HCT116 (cell line): ENCODE measurements at regions not wholly inside any gene's neighbourhood (a gene's known extent, or its start where the extent isn't known, plus 50 kb on each side); places are given as distances from the start of the nearest gene placed in this dataset.

Experiments
- ATAC-seq: fragments of 200-7000 bp; cut with Tn5 transposase; 2 replicates; pipeline ENCODE4 v1.9.1; 2020; ENCODE audit warnings: mild to moderate bottlenecking, moderate library complexity
- BruUV-seq: library from RNA; stranded (reverse); fragments of 400-500 nt; replicated peaks from 2 replicates; lab custom pipeline; 2021; lab: Mats Ljungman, UMichigan
- CTCF ChIA-PET: fragments of 300-600 bp; sonication (Branson Sonifier 250); formaldehyde crosslinking; loops from one replicate; lab custom pipeline; 2021; ENCODE audit warnings: antibody characterized with exemption; lab: Charles Lee
- POLR2A ChIA-PET: fragments of 300-600, 350-600 bp; sonication (Branson Sonifier 250); formaldehyde crosslinking; loops from one replicate; lab custom pipeline; 2021; ENCODE audit warnings: antibody characterized with exemption; lab: Charles Lee
- RAD21 ChIA-PET, 2 experiments: fragments of 300-600 bp; sonication (Branson Sonifier 250); formaldehyde crosslinking; loops; one replicate each; lab custom pipeline; 2023; ENCODE audit warnings: low total read pairs in 2 of 2; ENCODE audit not compliant: uncharacterized antibody in 2 of 2, unreplicated experiment in 2 of 2, low non-redundant PET in 1 of 2; lab: Charles Lee
- DNase-seq: peaks from one replicate; pipeline ENCODE4 v3.0.0-alpha.2; 2010; ENCODE audit warnings: low read depth, low spot score
- H2AFZ ChIP-seq: fragments of 200-600 bp; shearing (Covaris generic), sonication (generic); 2 replicates; pipeline ENCODE4 v1.6.1; 2017; ENCODE audit warnings: low read depth, mixed run types, mixed read lengths, antibody characterized with exemption, low read length; ENCODE audit not compliant: poor library complexity, severe bottlenecking
- H3K27ac ChIP-seq: 2 replicates; pipeline ENCODE4 v1.5.1; 2012; ENCODE audit warnings: low read depth, low read length
- H3K27me3 ChIP-seq: fragments of 200-600 bp; sonication (generic); 2 replicates; pipeline ENCODE4 v1.6.1; 2016; ENCODE audit warnings: mixed run types, low read length, mixed read lengths; ENCODE audit not compliant: insufficient read depth
- H3K36me3 ChIP-seq, 2 experiments: fragments of 200-500 bp in 1 of 2; fragments of 200-600 bp in 1 of 2; sonication (Bioruptor generic) in 1 of 2; sonication (generic) in 1 of 2; 2 replicates each; pipeline versions ENCODE4 v1.5.1 to v1.6.1; 2014 to 2016; ENCODE audit warnings: low read length in 2 of 2, inconsistent platforms in 1 of 2, mixed read lengths in 1 of 2, mixed run types in 1 of 2; ENCODE audit not compliant: insufficient read depth in 2 of 2, control insufficient read depth in 1 of 2
- H3K4me1 ChIP-seq, 2 experiments: fragments of 200-600 bp in 1 of 2; sonication (generic) in 1 of 2; 2 replicates each; pipeline versions ENCODE4 v1.5.1 to v1.6.1; 2012 to 2017; ENCODE audit warnings: low read length in 2 of 2, inconsistent platforms in 1 of 2, mild to moderate bottlenecking in 1 of 2, mixed read lengths in 1 of 2, mixed run types in 1 of 2, moderate library complexity in 1 of 2; ENCODE audit not compliant: insufficient read depth in 2 of 2, control insufficient read depth in 1 of 2
- H3K4me2 ChIP-seq: fragments of 200-600 bp; sonication (generic); 2 replicates; pipeline ENCODE4 v1.6.1; 2017; ENCODE audit warnings: mixed run types, low read length, mixed read lengths
- H3K4me3 ChIP-seq, 2 experiments: fragments of 200-600 bp in 1 of 2; sonication (generic) in 1 of 2; replicated peaks in 1 of 2; 2 replicates each; pipeline ENCODE4 v1.5.1; 2011 to 2016; ENCODE audit warnings: low read length in 2 of 2, control low read depth in 1 of 2, low read depth in 1 of 2, mild to moderate bottlenecking in 1 of 2, mixed read lengths in 1 of 2, mixed run types in 1 of 2
- H3K79me2 ChIP-seq: fragments of 200-600 bp; sonication (generic); 2 replicates; pipeline ENCODE4 v1.6.1; 2017; ENCODE audit warnings: mild to moderate bottlenecking, mixed run types, low read length, moderate library complexity, mixed read lengths; ENCODE audit not compliant: insufficient read depth
- H3K9ac ChIP-seq: fragments of 200-600 bp; sonication (generic); 2 replicates; pipeline ENCODE4 v1.6.1; 2016; ENCODE audit warnings: low read length, mixed read lengths
- H3K9me2 ChIP-seq: fragments of 200-600 bp; sonication (generic), shearing (Covaris generic); 2 replicates; pipeline ENCODE4 v1.6.1; 2017; ENCODE audit warnings: mixed run types, mild to moderate bottlenecking, moderate library complexity; ENCODE audit not compliant: insufficient read depth
- H3K9me3 ChIP-seq, 2 experiments: fragments of 200-500 bp in 1 of 2; fragments of 200-600 bp in 1 of 2; sonication (Bioruptor generic) in 1 of 2; sonication (generic) in 1 of 2; 2 replicates each; pipeline ENCODE4 v1.6.1; 2014 to 2017; ENCODE audit warnings: low read length in 2 of 2, mixed read lengths in 2 of 2, inconsistent platforms in 1 of 2, low read depth in 1 of 2, mild to moderate bottlenecking in 1 of 2, mixed run types in 1 of 2, moderate library complexity in 1 of 2; ENCODE audit not compliant: control insufficient read depth in 1 of 2, insufficient read depth in 1 of 2
- H4K20me1 ChIP-seq: fragments of 200-600 bp; sonication (generic), shearing (Covaris generic); 2 replicates; pipeline ENCODE4 v1.6.1; 2017; ENCODE audit warnings: mixed run types, mild to moderate bottlenecking, moderate library complexity; ENCODE audit not compliant: insufficient read depth
- ATF3 ChIP-seq: IDR thresholded peaks from 2 replicates; pipeline ENCODE4 v1.6.1; 2012
- CBX3 ChIP-seq: IDR thresholded peaks from 2 replicates; pipeline ENCODE4 v1.6.1; 2012; ENCODE audit warnings: low read depth
- CTCF ChIP-seq, 3 experiments: fragments of 200-600 bp in 1 of 3; sonication (generic) in 1 of 3; IDR thresholded peaks in 2 of 3; conservative IDR thresholded peaks in 1 of 3; 2 replicates each; pipeline ENCODE4 v1.5.1; 2012 to 2017; ENCODE audit warnings: low read depth in 2 of 3, low read length in 2 of 3, antibody characterized with exemption in 1 of 3, borderline replicate concordance in 1 of 3, control low read depth in 1 of 3, mild to moderate bottlenecking in 1 of 3, mixed read lengths in 1 of 3, mixed run types in 1 of 3, moderate library complexity in 1 of 3; ENCODE audit not compliant: insufficient read depth in 1 of 3
- ELF1 ChIP-seq: IDR thresholded peaks from 2 replicates; pipeline ENCODE4 v1.6.1; 2012; ENCODE audit warnings: low read depth, borderline replicate concordance
- EZH2 ChIP-seq: fragments of 200-600 bp; sonication (generic); IDR thresholded peaks from 2 replicates; pipeline ENCODE4 v1.6.1; 2017; ENCODE audit warnings: antibody characterized with exemption, mixed run types
- FOSL1 ChIP-seq: IDR thresholded peaks from 2 replicates; pipeline ENCODE4 v1.6.1; 2012; ENCODE audit warnings: low read depth
- JUND ChIP-seq: IDR thresholded peaks from 2 replicates; pipeline ENCODE4 v1.6.1; 2012
- MAX ChIP-seq: IDR thresholded peaks from 2 replicates; pipeline ENCODE4 v1.6.1; 2012
- POLR2AphosphoS5 ChIP-seq: IDR thresholded peaks from 2 replicates; pipeline ENCODE4 v1.6.1; 2011; ENCODE audit warnings: mild to moderate bottlenecking, low read depth, low read length, moderate library complexity
- RAD21 ChIP-seq: IDR thresholded peaks from 2 replicates; pipeline ENCODE4 v1.6.1; 2012; ENCODE audit warnings: low read depth, mild to moderate bottlenecking
- REST ChIP-seq: IDR thresholded peaks from 2 replicates; pipeline ENCODE4 v1.6.1; 2012; ENCODE audit warnings: low read depth
- SRF ChIP-seq: IDR thresholded peaks from 2 replicates; pipeline ENCODE4 v1.6.1; 2012; ENCODE audit warnings: low read depth
- TCF7L2 ChIP-seq: IDR thresholded peaks from 2 replicates; pipeline ENCODE4 v1.7.0; 2011; ENCODE audit warnings: borderline replicate concordance, inconsistent platforms; ENCODE audit not compliant: insufficient read depth, insufficient read length; ENCODE audit errors: extremely low read depth
- YY1 ChIP-seq: IDR thresholded peaks from 2 replicates; pipeline ENCODE4 v1.6.1; 2011; ENCODE audit warnings: low read length, low read depth, moderate library complexity, mild to moderate bottlenecking; ENCODE audit not compliant: insufficient replicate concordance; ENCODE audit errors: extremely low read depth
- ZNF274 ChIP-seq: fragments of 200-500 bp; sonication (Bioruptor generic); IDR thresholded peaks from 2 replicates; pipeline ENCODE4 v1.6.1; 2014; ENCODE audit warnings: mild to moderate bottlenecking, low read depth, low read length, inconsistent platforms
- intact Hi-C: fragments of 100-400 bp; cut with micrococcal nuclease; formaldehyde crosslinking; loops from 2 replicates; pipeline ENCODE4 v1.10.0; 2022

- Histone ChIP-seq H3K27ac (no peak overlapping the region), H3K4me2 (no peak overlapping the region), H3K79me2 (no peaks in the 10 kb centered on the region), H4K20me1 (no peaks in the 10 kb centered on the region), H3K27me3 (no peaks in the 10 kb centered on the region), H3K9ac (no peak overlapping the region), H2AFZ (no peak overlapping the region), H3K36me3 (no peaks in the 10 kb centered on the region), H3K4me3 (no peak overlapping the region), H3K9me3 (peaks cover 0 to 12% of the 10 kb centered on the region in 2 experiments; a peak in 2 of 4 replicates), H3K4me1 (no peaks in the 10 kb centered on the region), H3K9me2 (no peaks in the 10 kb centered on the region)
- BruUV-seq, result no TSS peak
- ATAC-seq (no peak), DNase-seq (no peak)
- intact Hi-C loops, result no loop called here
- ChIA-PET POLR2A (no interaction called here), RAD21 (no interaction called here), CTCF (no interaction called here)
- TF ChIP-seq TCF7L2 (no peak), YY1 (no peak), ATF3 (no peak), FOSL1 (no peak), CTCF (IDR thresholded peaks at IDR 0.05 in 2 of 3, conservative IDR thresholded peaks at IDR 0.05 in 1 of 3; ENCODE audit: borderline replicate concordance in 1 of 3, insufficient read depth in 1 of 3, low read depth in 2 of 3, low read length in 2 of 3) (no peak), CBX3 (no peak), ZNF274 (no peak), POLR2AphosphoS5 (no peak), EZH2 (no peak), RAD21 (no peak), JUND (no peak), ELF1 (no peak), REST (no peak), MAX (no peak), SRF (no peak)
Measured at GRCh38 chr3:13176445-13176844, 103.2 kb upstream of the IQSEC1 start.
